ENCODE measurements at regions not wholly inside any gene's neighbourhood (a gene's known extent, or its start where the extent isn't known, plus 50 kb on each side); places are given as distances from the start of the nearest gene placed in this dataset.

- no peak for TF ChIP-seq CTCF (IDR thresholded peaks at IDR 0.05; ENCODE audit: low read depth, low read length, poor library complexity, severe bottlenecking)
- TF ChIP-seq EZH2phosphoT487 (IDR thresholded peaks at IDR 0.05; ENCODE audit: borderline replicate concordance, low read length), result no peak
These were observed 200.0 kb upstream of the NPY2R start for GRCh38 chr4:155008389-155008788.
